Upper lobe of right lung (tissue), 1 donor: ENCODE measurements at regions not wholly inside any gene's neighbourhood (a gene's known extent, or its start where the extent isn't known, plus 50 kb on each side); places are given as distances from the start of the nearest gene placed in this dataset.

Experiments
- ATAC-seq: fragments of 200-7000 bp; cut with Tn5 transposase; one replicate; pipeline ENCODE4 v1.9.1; 2020; ENCODE audit warnings: mild to moderate bottlenecking, moderate library complexity
- DNase-seq: peaks from one replicate; pipeline ENCODE4 v3.0.0-alpha.2; 2020
- H3K27ac ChIP-seq: fragments of 200-600 bp; one replicate; pipeline ENCODE4 v1.8.0; 2022
- H3K27me3 ChIP-seq: fragments of 200-600 bp; one replicate; pipeline ENCODE4 v1.8.0; 2022; ENCODE audit warnings: mild to moderate bottlenecking
- H3K36me3 ChIP-seq: fragments of 200-600 bp; one replicate; pipeline ENCODE4 v1.8.0; 2022
- H3K4me1 ChIP-seq: fragments of 200-600 bp; one replicate; pipeline ENCODE4 v1.8.0; 2022
- H3K4me3 ChIP-seq: fragments of 200-600 bp; one replicate; pipeline ENCODE4 v1.8.0; 2022; ENCODE audit warnings: mild to moderate bottlenecking
- H3K9me3 ChIP-seq: fragments of 200-600 bp; one replicate; pipeline ENCODE4 v1.8.0; 2022
- intact Hi-C: fragments of 100-400 bp; cut with DNase I; formaldehyde crosslinking; loops from one replicate; pipeline ENCODE4 v1.11.0; 2022
- TF ChIP-seq, protein P1 (sequence below): fragments of 200-600 bp; IDR thresholded peaks from one replicate; pipeline ENCODE4 v1.8.0; 2022; ENCODE audit warnings: antibody characterized with exemption
- donor health status: DM: no; HTN: yes; CAD: no; lungs with severe emphysema.

DNA sequence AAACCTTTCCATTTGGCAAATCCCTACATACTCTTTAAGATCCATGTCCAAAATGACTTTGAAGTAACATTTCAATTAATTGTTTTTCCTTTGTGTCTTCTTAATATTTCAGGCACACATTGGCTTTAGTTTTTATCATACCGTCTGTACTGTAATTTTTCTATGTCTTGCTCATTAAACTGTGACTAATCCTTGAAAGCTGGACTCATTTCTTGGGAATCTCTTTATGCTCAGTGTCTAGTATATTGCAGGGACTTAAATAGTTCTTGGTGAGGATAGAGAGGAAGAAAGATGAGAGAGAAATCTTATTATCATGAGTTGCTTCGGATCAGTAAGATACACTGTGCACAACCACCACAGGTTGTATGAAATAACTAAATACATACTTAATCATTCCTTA, 448.3 kb upstream of the ST6GAL2 start:
- no peaks in the 10 kb centered on the region for H3K36me3 ChIP-seq
- H3K9me3 ChIP-seq, result no peaks in the 10 kb centered on the region
- ATAC-seq (no peak), DNase-seq (no peak)
- no peaks in the 10 kb centered on the region for H3K27me3 ChIP-seq
- TF ChIP-seq, protein P1, sequence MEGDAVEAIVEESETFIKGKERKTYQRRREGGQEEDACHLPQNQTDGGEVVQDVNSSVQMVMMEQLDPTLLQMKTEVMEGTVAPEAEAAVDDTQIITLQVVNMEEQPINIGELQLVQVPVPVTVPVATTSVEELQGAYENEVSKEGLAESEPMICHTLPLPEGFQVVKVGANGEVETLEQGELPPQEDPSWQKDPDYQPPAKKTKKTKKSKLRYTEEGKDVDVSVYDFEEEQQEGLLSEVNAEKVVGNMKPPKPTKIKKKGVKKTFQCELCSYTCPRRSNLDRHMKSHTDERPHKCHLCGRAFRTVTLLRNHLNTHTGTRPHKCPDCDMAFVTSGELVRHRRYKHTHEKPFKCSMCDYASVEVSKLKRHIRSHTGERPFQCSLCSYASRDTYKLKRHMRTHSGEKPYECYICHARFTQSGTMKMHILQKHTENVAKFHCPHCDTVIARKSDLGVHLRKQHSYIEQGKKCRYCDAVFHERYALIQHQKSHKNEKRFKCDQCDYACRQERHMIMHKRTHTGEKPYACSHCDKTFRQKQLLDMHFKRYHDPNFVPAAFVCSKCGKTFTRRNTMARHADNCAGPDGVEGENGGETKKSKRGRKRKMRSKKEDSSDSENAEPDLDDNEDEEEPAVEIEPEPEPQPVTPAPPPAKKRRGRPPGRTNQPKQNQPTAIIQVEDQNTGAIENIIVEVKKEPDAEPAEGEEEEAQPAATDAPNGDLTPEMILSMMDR, result no peak
- no peaks in the 10 kb centered on the region for H3K4me1 ChIP-seq
- H3K27ac ChIP-seq, result no peak overlapping the region
- H3K4me3 ChIP-seq, result no peak overlapping the region
- intact Hi-C loops, result no loop called here

DNA sequence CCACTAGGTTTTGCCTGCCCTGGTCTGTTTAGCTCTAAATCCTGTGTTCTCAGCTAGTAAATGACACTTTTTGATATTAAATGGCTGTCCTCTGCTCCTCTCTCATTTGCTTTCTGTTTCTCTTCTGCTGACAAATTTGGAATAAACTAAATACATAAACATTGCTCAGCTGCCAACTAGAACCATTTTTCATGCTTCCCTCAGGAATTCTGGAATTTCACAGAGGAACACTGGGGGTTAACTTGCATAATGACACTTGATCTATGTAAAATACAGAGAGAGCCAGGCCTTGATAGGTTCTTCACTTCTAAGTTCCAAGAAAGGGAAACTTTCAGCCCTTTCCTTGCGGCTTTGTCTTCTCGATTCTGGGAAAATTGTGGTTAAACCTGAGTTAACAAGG, 450.6 kb upstream of the ST6GAL2 start:
- ATAC-seq (no peak), DNase-seq (no peak)
- H3K27ac ChIP-seq, result no peak overlapping the region
- H3K27me3 ChIP-seq, result no peaks in the 10 kb centered on the region
- no peaks in the 10 kb centered on the region for H3K4me1 ChIP-seq
- no peaks in the 10 kb centered on the region for H3K9me3 ChIP-seq
- intact Hi-C loops, result no loop called here
- no peaks in the 10 kb centered on the region for H3K36me3 ChIP-seq
- H3K4me3 ChIP-seq, result no peak overlapping the region
- TF ChIP-seq, protein P1, result no peak

DNA sequence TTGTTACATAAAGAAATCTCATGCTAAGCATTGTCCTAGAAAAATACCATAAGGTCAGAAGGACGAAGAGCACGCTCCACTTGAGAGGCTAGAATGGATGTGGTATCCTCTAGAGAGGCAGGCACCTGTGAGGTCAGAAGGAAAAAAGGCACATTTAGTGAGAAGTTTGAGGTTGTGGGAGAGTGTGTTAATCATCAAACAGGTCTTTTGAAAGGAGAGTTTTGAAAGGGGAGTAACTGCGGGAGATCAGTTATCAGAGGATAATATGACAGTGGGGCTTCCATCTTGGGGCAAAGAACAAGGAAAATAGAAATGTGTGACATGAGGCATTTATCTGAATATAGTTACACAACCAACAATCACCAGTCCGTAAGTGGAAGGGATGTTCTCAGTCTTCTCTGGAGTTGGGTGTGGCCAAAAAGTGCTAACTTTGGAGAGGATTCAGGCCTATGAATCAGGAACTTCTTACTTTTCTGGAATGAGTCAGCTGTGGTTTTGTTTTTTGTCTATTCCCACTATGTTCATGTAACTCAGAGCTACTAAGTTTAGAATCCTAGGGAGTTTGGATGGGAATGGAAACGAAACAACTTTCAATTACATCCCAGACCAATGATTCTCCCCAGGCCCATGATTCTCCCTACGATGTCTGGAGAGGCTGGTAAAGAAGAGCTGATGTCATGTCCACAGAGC, 451.4 kb upstream of the ST6GAL2 start:
- no peaks in the 10 kb centered on the region for H3K9me3 ChIP-seq
- H3K36me3 ChIP-seq, result no peaks in the 10 kb centered on the region
- H3K4me1 ChIP-seq, result no peaks in the 10 kb centered on the region
- H3K27ac ChIP-seq, result no peak overlapping the region
- intact Hi-C loops, result no loop called here
- H3K4me3 ChIP-seq, result no peak overlapping the region
- ATAC-seq (no peak), DNase-seq (no peak)
- no peaks in the 10 kb centered on the region for H3K27me3 ChIP-seq
- TF ChIP-seq, protein P1, result no peak

DNA sequence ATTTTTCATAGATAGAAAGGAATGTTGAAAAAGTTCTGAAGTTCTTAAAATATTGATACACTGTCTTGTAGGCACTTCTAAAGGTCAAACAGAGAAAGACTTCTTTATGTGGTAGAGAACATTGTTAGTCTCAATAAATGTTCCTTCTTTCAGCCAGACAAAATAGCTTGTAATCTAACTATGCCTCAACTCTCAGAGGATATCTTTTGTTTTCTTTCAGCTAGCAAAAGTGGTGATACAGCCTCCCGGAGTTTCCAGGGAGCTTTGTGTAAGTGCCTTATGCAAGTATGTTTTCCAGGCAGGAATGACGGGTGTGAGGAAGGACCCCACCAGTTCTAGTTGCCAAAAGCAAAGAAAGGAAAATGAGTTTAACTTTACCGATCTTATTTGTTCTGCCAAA, 452.1 kb upstream of the ST6GAL2 start:
- TF ChIP-seq, protein P1, result no peak
- intact Hi-C loops, result no loop called here
- ATAC-seq (no peak), DNase-seq (no peak)
- no peaks in the 10 kb centered on the region for H3K27me3 ChIP-seq
- H3K4me1 ChIP-seq, result no peaks in the 10 kb centered on the region
- H3K9me3 ChIP-seq, result no peaks in the 10 kb centered on the region
- H3K4me3 ChIP-seq, result no peak overlapping the region
- H3K36me3 ChIP-seq, result no peaks in the 10 kb centered on the region
- no peak overlapping the region for H3K27ac ChIP-seq

DNA sequence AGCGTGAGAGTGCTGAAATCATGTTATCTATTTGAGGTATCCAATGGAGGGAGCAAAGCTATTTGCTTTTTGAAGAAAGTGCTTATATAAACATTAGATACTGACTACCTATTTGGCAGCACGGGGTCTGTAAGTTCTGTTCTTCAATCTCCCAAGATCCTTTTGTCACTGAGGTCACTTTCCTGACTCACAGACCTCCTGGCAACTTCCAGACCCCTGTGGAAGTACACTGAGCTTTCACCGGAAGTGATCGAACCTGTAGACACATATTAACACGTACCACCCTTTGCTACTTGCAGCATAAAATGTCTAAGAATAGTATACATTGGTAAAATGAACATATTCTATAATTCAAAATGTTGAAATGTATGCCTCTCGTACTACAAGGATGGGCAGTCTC, 452.6 kb upstream of the ST6GAL2 start:
- Histone ChIP-seq H3K9me3 (no peaks in the 10 kb centered on the region), H3K36me3 (no peaks in the 10 kb centered on the region), H3K4me1 (no peaks in the 10 kb centered on the region), H3K27ac (no peak overlapping the region), H3K27me3 (no peaks in the 10 kb centered on the region), H3K4me3 (no peak overlapping the region)
- DNase-seq, result no peak
- ATAC-seq, result no peak
- TF ChIP-seq, protein P1, result no peak
- intact Hi-C loops, result no loop called here

DNA sequence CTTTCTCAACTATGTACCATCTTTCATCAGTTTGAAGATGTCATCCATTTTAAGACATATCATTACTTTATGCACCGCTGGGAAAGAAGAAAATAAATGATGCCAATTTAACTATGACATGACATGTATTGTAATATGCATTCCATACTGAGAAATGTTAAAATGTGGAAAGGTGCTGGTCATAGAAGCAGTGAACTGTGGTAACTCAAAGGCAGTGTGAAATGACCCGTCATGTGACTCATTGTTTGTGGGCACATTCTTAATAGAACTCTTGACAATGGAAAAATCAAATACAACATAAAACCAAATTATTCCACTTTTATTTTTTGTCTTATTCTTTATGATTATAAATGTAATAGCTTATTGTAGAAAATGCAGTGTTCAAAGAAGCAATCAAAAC, 455.0 kb upstream of the ST6GAL2 start:
- no peak for DNase-seq
- intact Hi-C loops, result no loop called here
- no peak overlapping the region for H3K4me3 ChIP-seq
- H3K36me3 ChIP-seq, result no peaks in the 10 kb centered on the region
- TF ChIP-seq, protein P1, result no peak
- no peaks in the 10 kb centered on the region for H3K9me3 ChIP-seq
- H3K27me3 ChIP-seq, result no peaks in the 10 kb centered on the region
- no peaks in the 10 kb centered on the region for H3K4me1 ChIP-seq
- no peak for ATAC-seq
- no peak overlapping the region for H3K27ac ChIP-seq
